ENCODE measurements at regions not wholly inside any gene's neighbourhood (a gene's known extent, or its start where the extent isn't known, plus 50 kb on each side); places are given as distances from the start of the nearest gene placed in this dataset.

DNA sequence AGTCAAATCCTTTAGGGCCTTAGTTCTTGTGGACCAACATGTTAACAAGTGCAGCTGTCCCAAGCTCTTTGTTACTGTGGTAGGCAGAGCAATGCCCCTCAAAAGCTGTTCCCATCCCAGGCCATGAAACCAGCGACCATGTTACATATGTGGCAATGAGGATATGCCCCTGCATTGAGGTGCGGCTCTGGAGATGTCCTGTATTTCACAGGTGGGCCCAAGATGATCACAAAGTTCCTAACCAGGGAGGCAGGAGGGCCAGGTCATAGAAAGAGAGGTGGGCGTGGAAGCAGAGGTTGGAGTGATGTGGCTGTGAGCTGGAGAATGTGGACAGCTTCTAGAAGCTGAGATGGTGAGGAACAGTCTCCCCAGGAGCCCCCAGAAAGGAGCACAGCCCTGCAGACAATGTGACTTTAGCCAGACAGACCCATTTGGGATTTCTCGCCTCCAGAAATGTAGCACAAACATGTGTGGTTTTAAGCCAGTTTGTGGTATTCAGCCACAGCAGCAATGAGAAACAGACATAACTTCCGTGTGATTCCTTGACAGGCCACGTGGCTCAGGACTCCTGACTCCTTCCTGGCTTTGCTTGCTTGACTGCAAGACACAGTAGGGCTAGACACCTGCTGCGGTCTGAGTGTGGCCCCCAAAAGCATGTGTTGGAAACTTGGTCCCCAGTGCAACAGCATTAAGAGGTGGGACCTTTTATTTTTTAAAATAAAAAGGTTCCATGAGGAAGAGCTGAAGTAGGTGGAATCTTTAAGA lies 778.3 kb downstream of the KCNJ18 start:
- TF ChIP-seq RAD21 (IDR thresholded peaks at IDR 0.05; ENCODE audit: low read depth) (no peak), CEBPB (IDR thresholded peaks at IDR 0.05) (no peak), EP300 (IDR thresholded peaks at IDR 0.05; ENCODE audit: borderline replicate concordance) (no peak), NFIC (IDR thresholded peaks at IDR 0.05) (no peak), ZBTB7A (IDR thresholded peaks at IDR 0.05; ENCODE audit: low read depth) (no peak)
- TF ChIP-seq, protein P1, sequence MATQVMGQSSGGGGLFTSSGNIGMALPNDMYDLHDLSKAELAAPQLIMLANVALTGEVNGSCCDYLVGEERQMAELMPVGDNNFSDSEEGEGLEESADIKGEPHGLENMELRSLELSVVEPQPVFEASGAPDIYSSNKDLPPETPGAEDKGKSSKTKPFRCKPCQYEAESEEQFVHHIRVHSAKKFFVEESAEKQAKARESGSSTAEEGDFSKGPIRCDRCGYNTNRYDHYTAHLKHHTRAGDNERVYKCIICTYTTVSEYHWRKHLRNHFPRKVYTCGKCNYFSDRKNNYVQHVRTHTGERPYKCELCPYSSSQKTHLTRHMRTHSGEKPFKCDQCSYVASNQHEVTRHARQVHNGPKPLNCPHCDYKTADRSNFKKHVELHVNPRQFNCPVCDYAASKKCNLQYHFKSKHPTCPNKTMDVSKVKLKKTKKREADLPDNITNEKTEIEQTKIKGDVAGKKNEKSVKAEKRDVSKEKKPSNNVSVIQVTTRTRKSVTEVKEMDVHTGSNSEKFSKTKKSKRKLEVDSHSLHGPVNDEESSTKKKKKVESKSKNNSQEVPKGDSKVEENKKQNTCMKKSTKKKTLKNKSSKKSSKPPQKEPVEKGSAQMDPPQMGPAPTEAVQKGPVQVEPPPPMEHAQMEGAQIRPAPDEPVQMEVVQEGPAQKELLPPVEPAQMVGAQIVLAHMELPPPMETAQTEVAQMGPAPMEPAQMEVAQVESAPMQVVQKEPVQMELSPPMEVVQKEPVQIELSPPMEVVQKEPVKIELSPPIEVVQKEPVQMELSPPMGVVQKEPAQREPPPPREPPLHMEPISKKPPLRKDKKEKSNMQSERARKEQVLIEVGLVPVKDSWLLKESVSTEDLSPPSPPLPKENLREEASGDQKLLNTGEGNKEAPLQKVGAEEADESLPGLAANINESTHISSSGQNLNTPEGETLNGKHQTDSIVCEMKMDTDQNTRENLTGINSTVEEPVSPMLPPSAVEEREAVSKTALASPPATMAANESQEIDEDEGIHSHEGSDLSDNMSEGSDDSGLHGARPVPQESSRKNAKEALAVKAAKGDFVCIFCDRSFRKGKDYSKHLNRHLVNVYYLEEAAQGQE (IDR thresholded peaks at IDR 0.05; ENCODE audit: low read depth): no peak
- TF ChIP-seq, protein P2, sequence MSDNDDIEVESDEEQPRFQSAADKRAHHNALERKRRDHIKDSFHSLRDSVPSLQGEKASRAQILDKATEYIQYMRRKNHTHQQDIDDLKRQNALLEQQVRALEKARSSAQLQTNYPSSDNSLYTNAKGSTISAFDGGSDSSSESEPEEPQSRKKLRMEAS (IDR thresholded peaks at IDR 0.05): no peak

All from Ishikawa (cell line).